ENCODE measurements at regions not wholly inside any gene's neighbourhood (a gene's known extent, or its start where the extent isn't known, plus 50 kb on each side); places are given as distances from the start of the nearest gene placed in this dataset.

- no peak overlapping the region for H3K27ac ChIP-seq (ENCODE audit: low read depth, low read length, poor library complexity, severe bottlenecking)
- POLR2A ChIA-PET (ENCODE audit: low non-redundant PET): no interaction called here
- no peak overlapping the region for H3K4me3 ChIP-seq (ENCODE audit: low read depth, low read length, poor library complexity, severe bottlenecking)
- intact Hi-C loops (cut with micrococcal nuclease; ENCODE audit: unreplicated experiment): no loop called here
- no TSS peak for BruUV-seq (replicated peaks)
- no peaks in the 10 kb centered on the region for H3K4me1 ChIP-seq (ENCODE audit: insufficient read depth, low read length, poor library complexity, severe bottlenecking)
- no peaks in the 10 kb centered on the region for H3K9me3 ChIP-seq (ENCODE audit: low read depth, low read length, poor library complexity, severe bottlenecking)
- TF ChIP-seq EZH2 (IDR thresholded peaks at IDR 0.05; ENCODE audit: borderline replicate concordance, low read depth, low read length, poor library complexity, severe bottlenecking): no peak
- no peak for TF ChIP-seq CTCF (conservative IDR thresholded peaks at IDR 0.05; ENCODE audit: low read depth, low read length)
- no peaks in the 10 kb centered on the region for H3K27me3 ChIP-seq (replicated peaks; ENCODE audit: insufficient read depth, low read depth, low read length, poor library complexity)
- H3K36me3 ChIP-seq (ENCODE audit: insufficient read depth, low read length, poor library complexity, severe bottlenecking): no peaks in the 10 kb centered on the region
- no peak for DNase-seq (ENCODE audit: low spot score)
- CTCF ChIA-PET: no interaction called here
Measured at GRCh38 chr19:30310602-30311263, 61.5 kb upstream of the ZNF536 start.

- Histone ChIP-seq H3K9me3 (ENCODE audit: low read depth, low read length, poor library complexity, severe bottlenecking) (no peaks in the 10 kb centered on the region), H3K27me3 (replicated peaks; ENCODE audit: insufficient read depth, low read depth, low read length, poor library complexity) (no peaks in the 10 kb centered on the region), H3K4me3 (ENCODE audit: low read depth, low read length, poor library complexity, severe bottlenecking) (no peak overlapping the region), H3K27ac (ENCODE audit: low read depth, low read length, poor library complexity, severe bottlenecking) (no peak overlapping the region), H3K4me1 (ENCODE audit: insufficient read depth, low read length, poor library complexity, severe bottlenecking) (no peaks in the 10 kb centered on the region), H3K36me3 (ENCODE audit: insufficient read depth, low read length, poor library complexity, severe bottlenecking) (no peaks in the 10 kb centered on the region)
- TF ChIP-seq EZH2 (IDR thresholded peaks at IDR 0.05; ENCODE audit: borderline replicate concordance, low read depth, low read length, poor library complexity, severe bottlenecking) (no peak), CTCF (conservative IDR thresholded peaks at IDR 0.05; ENCODE audit: low read depth, low read length) (no peak)
- intact Hi-C loops (cut with micrococcal nuclease; ENCODE audit: unreplicated experiment): no loop called here
- ChIA-PET POLR2A (ENCODE audit: low non-redundant PET) (no interaction called here), CTCF (no interaction called here)
- no TSS peak for BruUV-seq (replicated peaks)
- DNase-seq (ENCODE audit: low spot score): no peak
Measured at GRCh38 chr19:30311911-30312310, 60.3 kb upstream of the ZNF536 start.

GRCh38 chr19:30312582-30313352, 59.4 kb upstream of the ZNF536 start:
- H3K27me3 ChIP-seq (replicated peaks; ENCODE audit: insufficient read depth, low read depth, low read length, poor library complexity): no peaks in the 10 kb centered on the region
- no peaks in the 10 kb centered on the region for H3K4me1 ChIP-seq (ENCODE audit: insufficient read depth, low read length, poor library complexity, severe bottlenecking)
- no peaks in the 10 kb centered on the region for H3K9me3 ChIP-seq (ENCODE audit: low read depth, low read length, poor library complexity, severe bottlenecking)
- H3K4me3 ChIP-seq (ENCODE audit: low read depth, low read length, poor library complexity, severe bottlenecking): no peak overlapping the region
- no peaks in the 10 kb centered on the region for H3K36me3 ChIP-seq (ENCODE audit: insufficient read depth, low read length, poor library complexity, severe bottlenecking)
- intact Hi-C loops (cut with micrococcal nuclease; ENCODE audit: unreplicated experiment): no loop called here
- POLR2A ChIA-PET (ENCODE audit: low non-redundant PET): no interaction called here
- no peak overlapping the region for H3K27ac ChIP-seq (ENCODE audit: low read depth, low read length, poor library complexity, severe bottlenecking)
- TF ChIP-seq EZH2 (IDR thresholded peaks at IDR 0.05; ENCODE audit: borderline replicate concordance, low read depth, low read length, poor library complexity, severe bottlenecking) (no peak), CTCF (conservative IDR thresholded peaks at IDR 0.05; ENCODE audit: low read depth, low read length) (no peak)
- BruUV-seq (replicated peaks): no TSS peak
- no peak for DNase-seq (ENCODE audit: low spot score)
- CTCF ChIA-PET: no interaction called here
